ENCODE measurements at regions not wholly inside any gene's neighbourhood (a gene's known extent, or its start where the extent isn't known, plus 50 kb on each side); places are given as distances from the start of the nearest gene placed in this dataset.

- TF ChIP-seq GATA2 (IDR thresholded peaks at IDR 0.05; ENCODE audit: low read depth, low read length), result no peak
- TF ChIP-seq GATA3 (IDR thresholded peaks at IDR 0.05; ENCODE audit: low read depth, low read length), result no peak
Measured at GRCh38 chr16:18037051-18037450, 299.5 kb downstream of the NPIPA8 start.
